Loucy (cell line): ENCODE measurements at regions not wholly inside any gene's neighbourhood (a gene's known extent, or its start where the extent isn't known, plus 50 kb on each side); places are given as distances from the start of the nearest gene placed in this dataset.

Experiments
- CTCF ChIP-seq: fragments of 200-600 bp; sonication (generic); conservative IDR thresholded peaks from 2 replicates; pipeline ENCODE4 v1.5.1; 2014; ENCODE audit warnings: mild to moderate bottlenecking, antibody characterized with exemption, low read length
- EZH2phosphoT487 ChIP-seq: fragments of 200-600 bp; IDR thresholded peaks from 2 replicates; pipeline ENCODE4 v1.6.1; 2018; ENCODE audit warnings: antibody characterized with exemption, mild to moderate bottlenecking, moderate library complexity, borderline replicate concordance

DNA sequence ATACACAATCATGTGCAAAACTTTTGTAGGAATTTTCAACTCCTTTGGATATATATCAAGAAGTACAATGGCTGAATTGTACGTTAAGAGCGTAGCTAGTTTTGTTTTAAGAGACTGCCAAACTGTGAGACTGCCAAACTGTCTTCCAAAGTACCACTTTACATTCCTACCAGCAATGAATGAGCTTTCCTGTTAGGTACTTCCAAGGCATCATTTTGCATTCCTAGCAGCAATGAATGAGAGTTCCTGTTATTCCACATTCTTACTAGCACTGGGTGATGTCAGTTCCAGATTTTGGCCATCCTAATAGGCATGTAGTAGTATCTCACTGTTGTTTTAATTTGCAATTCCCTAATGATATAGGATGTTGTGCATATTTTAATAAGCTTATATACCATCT lies 219.3 kb downstream of the KCNN2 start:
- TF ChIP-seq CTCF (no peak), EZH2phosphoT487 (no peak)
